C1 segment of cervical spinal cord (tissue), 14 donors: ENCODE measurements at regions not wholly inside any gene's neighbourhood (a gene's known extent, or its start where the extent isn't known, plus 50 kb on each side); places are given as distances from the start of the nearest gene placed in this dataset.

ENCODE experiments used
- DNase-seq, 14 donors: peaks; one replicate each; lab custom pipeline; 2025; lab: John Stamatoyannopoulos, UW

DNA sequence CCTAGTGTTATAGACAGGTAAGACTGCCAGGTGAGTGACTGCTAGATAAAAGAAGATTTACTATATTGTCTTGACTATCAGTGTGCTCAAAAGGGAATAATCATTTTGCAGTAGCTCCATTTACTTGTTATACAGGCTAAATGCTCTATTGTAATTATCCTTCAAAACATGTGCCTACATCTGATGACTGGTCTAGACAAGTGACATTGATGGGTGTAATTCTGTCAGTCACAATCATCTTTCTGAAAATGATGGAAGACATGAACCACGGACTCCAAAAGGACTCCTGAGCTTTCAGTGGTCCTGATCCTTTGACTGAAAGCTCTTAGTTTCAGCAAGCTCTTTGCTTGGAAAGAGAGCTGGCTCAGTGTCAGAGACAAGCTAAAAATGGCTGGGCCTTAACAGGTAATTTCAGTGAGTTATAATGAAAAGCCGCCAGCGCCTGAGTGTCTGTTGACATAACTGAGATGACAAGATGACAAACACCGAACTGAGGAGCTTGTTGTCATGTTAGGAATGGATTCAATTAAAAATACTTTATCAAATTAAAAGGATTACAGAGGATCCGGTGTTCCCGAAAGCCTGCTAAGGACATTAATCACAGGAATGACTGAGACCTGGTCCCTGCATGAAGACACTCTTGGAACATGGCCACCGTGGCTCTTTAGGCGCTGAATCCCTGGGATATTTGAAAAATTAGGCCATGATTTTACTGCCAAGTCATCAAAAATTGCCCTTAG lies 141.7 kb downstream of the CMPK2 start:
- no peak for DNase-seq

DNA sequence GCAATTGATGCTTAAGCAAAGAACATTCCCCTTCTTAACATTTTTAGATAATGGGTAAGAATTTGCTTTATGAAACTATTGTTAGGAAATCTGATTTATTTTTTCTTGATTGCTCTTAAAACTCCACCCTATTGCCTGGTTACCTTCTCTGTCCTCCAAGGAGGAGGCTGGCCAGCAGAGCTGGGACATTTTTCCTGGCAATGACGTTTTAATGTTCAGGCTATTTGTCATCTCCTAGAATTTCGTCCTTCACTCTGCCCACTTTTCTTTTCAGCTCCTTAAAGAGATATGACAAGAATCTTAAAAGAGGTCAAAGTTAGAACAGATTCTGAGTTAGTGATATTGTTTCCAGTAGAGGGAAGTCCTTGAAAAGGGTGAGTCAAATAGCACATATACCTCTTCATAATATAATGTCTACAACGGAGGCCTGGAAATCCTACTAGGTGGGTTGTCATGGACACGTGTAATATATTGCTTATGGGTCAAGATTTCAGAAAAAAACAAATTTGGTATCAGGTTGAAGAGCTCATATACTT lies 141.0 kb downstream of the CMPK2 start:
- no peak for DNase-seq

DNA sequence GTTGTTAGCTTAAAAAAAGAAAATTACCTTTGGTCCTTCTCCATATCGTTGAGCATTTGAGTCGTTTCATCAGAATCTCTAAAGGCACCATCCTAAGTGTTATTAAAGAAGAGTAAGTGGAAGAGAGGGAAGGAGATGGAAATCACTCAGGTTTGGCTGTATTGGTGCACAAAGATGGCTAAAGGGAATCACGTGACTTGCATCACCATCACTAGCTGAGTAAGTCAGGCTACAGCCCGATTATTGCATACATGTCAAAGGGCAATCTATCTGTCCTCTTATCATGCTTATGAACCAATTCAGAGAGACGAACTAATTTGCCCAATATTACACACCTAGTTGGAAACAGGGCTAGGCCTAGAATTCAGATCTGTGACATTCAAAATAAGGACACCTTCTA lies 137.6 kb downstream of the CMPK2 start:
- DNase-seq, result no peak

DNA sequence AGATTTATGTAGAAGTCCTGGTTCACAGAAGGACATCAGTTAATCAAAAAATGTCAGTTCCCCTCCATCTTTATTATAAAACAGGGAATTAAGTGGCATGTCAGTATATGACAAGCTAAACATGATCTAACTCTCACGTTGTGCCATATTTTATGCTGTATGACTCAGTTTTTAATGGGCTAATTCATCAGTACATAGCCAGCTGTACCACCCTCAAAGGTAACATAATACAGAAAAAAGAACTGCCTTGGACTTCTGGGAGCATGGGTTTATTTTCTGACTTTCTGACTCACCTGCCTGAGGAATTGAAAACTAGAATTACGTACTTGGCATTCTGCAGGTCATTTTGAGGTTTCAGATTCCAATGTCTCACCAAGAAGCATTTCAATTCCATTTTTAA lies 135.7 kb downstream of the CMPK2 start:
- no peak for DNase-seq

DNA sequence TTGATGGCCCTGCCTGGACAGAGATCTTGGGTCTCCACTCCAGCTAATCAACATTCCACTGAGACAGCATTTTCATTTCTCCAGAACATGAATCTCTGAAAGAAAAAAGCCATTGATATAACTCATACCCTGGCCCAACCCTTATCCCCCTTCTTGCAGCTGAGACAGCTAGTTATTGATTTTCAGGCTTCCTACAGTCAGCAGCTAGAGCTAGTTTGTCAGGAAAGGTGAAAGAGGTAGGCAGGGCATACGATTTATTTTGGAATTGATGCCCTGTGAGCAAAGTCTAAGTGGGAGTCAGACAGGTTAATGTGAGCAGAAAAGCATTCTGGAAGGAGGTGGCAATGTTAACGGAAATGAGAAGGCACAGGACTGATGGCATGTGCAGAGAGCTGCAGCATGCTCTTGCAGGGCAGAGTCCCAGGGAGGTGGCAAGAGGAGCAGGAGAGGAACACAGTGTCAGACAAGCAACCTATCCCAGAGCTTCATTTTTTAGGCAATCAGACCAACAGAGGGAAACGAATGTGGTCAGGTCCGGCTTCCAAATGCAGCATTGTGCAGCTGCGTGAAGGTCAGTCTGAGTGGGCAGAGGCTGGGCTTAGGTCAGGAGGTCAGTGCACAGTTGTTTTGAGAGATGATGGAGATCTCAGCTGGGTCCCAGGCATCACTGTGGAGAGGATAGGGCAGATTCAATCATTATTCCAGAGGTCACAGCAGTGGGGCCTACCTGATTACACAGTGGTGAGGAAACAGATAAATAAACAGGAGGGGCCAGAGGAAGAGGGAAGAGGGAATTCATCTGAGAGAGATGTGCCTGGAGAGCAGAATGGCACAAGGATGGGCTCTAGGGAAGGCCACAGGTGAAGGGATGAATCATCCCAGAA lies 134.8 kb downstream of the CMPK2 start:
- DNase-seq, result no peak

DNA sequence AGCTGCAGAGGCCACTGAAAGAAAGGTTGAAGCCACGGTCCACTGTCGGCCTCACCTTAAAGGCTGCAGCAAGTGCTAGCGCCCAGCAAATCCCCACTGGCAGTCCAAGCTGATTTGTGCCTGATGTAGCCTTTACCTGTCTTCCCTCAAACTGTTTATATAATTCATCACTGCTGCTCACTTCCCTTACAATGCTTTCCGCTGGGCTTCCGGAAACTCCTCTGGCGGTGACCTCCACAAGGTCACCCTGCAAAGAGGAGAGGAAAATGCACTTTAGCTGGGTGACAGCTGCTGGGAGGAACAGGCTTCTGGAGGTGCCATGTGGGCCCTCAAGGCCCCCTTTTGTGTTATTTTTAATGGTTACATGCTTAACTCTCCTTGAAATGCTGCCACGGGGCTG lies 126.2 kb downstream of the CMPK2 start:
- no peak for DNase-seq

DNA sequence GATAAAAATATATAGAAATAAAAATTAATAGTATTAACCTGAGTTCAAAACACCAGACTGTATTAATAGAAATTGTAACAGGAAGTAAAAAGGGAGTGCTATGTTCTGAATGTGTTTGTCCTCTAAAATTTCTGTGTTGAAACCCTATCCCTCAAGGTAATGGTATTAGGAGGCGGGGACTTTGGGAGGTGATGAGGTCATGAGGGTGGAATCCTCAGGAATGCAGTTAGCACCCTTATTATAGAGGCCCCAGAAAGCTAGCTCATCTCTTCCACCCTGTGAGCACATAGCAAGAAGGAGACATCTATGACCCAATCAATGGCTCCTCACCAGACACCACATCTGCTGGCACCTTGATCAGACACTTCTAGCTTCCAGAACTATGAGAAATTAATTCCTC lies 124.5 kb downstream of the CMPK2 start:
- no peak for DNase-seq

DNA sequence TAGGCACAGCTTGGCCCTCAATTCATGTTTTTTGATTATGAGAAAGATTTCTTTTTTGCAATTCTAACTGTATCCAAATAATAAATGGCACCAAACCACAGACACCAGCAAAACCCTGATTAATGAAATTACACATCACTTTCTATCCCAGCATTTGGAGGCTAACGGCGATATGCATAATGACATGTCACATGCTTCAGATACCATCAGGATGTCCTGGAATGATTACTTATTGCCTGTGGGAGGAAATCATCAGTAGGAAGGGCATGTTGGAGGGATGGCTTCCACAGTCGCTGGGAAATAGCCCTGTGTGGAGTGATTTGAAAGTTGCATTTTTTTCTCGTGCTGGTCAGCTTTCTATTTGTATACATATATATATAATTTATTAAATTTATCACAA lies 121.7 kb downstream of the CMPK2 start:
- DNase-seq, result no peak

DNA sequence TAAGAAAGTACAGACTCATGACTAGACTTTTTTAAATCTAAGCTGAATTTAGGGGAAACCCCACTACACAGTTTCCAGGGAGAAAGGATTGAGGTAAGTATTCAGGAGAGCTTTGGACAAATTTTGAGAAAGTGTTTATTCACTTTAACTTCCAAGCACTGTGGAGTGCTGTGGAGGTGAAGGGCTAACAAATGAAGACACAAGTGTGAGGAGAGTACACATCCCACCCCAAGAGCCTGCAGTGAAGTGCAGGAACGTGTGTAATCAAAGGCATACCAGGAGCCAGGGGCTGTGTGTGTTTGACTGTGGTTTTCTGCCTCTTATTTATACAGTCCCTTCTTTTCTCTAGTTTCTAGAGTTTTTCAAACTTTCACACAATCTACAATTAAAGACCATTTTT lies 118.3 kb downstream of the CMPK2 start:
- no peak for DNase-seq

DNA sequence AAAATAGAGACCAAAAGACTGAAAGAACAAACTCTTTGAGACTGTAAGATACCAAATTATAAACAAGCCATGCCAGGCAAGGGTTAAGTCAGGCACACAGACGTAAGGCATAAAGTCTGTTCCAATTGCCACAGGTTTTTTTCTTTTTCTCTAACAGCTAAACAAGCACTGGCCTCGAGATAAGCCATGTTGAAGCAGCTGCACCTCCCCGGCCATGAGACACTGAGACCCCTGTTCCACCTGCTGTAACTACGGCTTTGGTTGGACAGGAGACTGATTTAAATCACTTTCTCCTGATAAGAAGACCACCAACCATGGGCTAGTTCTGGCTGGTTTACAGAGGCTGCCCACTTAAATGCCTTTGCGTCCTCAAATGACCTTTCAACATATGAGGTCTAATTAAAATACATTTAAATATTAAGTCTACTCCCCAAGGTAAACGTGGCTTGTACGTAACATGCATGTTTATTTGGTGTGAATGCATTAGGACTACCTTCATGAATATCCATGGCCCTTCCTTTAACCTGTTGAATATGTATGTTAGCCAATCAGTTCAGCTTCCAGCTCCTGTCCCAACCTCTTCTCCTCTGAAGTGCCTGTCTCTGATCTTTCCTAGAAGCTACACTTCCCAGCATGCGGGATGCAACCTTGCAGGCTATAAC lies 117.2 kb downstream of the CMPK2 start:
- DNase-seq, result no peak

DNA sequence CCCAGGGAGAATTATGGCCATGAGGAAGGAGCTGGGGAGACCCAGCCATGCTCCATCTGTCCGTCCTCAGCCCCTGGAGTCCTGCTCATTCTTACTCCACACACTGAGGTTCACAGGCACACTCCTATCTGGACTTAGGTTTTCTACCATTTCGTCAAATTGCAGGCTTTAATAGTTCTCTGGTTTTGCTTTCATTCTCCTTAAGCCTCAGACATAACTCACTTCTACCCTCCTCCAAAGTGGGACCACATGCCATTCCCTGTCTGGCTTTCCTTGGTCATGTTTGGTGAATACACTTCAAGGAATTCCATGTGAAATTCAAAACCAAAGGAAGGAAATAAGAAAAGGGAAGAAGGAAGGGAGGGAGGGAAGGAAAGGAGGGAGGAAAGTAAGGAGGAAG lies 115.7 kb downstream of the CMPK2 start:
- DNase-seq, result no peak

DNA sequence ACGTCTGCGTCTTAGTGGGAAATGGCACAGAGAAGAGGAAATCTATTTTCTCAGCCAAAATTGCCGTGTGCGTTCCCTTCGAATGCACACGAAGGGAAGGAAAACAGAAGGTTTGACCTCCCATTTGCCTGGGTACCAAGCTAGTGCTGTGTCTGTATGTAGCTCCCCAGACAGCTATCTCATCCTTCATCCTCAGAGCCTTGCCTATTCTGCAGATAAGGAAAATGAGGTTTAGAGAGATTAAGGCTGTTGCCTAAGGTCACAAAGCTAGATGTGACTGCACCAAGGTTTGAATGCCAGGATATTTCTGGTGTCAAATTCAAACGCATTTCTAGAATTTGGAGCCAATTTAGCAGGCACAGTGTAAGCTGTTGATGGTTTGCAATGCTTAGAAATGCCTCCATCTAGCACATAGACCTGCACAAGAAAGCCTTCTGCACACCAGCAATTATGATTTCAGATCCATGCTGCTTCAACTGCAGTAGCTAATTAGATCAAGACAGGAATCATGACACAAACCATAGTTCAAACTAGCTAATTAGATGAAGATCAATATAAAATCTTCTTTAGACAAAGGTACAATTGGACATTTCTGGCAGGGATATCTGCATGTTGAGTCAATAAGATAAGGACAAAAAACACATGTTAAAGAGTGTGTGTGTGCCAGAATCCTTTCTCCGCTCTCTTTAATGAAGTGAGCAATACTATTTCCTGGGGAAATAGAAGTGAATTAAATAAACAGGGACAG lies 115.1 kb downstream of the CMPK2 start:
- DNase-seq, result no peak

DNA sequence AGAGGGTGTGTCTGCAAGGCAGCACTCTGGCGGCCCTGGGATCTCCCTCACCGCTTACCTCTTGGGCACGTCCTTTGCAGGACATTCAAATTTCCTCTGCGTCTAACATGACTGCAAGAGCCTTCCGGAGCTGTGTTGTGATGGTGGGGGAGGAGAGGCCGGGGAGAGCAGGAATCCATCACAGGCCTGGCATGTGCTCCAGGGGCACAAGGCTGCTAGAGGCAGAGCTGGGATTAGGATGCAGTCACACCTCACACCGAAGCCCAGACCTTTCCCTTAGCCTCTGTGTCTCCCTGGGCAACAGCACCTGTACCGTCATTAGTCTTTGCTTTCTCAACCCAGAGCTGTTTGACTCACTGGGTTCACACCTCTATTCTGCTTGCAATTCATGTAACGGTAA lies 111.3 kb downstream of the CMPK2 start:
- no peak for DNase-seq

DNA sequence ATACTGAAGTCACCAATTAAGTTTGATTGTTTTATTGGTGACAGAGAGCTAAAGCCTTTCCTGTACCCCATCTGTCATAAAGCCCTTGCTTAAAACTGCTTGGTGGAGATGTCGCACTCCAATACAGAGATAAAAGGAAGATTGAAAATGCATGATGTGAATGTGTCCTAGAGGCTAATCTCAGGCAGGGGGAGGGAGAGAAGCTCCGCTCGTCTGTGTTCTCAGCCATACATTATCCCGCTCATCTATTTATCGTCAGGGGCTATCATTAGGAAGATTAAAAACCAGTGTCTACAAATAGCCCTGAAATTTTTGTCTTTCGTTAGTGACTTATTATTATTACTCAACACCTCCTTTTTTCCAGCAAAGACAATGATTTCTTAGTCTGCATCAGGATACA lies 110.3 kb downstream of the CMPK2 start:
- DNase-seq, result no peak

DNA sequence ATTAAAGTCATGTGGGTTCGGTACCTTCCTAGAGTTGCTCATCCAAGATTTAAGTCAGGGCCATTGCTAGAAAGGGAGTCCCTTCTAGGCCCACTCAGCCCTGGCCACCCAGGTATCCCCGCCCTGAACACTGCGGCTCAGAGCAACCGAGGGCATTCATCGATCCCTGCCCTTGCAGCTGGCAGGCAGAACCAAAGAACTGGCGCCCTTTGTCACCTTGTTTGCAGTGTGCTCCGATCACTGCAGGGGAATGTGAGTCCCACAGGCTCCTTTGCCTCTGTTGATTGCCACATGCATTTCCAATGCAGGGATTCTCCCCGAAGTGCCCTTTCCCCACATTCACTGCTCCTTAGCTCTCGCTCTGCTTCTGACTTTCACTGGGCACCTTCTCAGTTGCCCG lies 108.5 kb downstream of the CMPK2 start:
- DNase-seq, result no peak

DNA sequence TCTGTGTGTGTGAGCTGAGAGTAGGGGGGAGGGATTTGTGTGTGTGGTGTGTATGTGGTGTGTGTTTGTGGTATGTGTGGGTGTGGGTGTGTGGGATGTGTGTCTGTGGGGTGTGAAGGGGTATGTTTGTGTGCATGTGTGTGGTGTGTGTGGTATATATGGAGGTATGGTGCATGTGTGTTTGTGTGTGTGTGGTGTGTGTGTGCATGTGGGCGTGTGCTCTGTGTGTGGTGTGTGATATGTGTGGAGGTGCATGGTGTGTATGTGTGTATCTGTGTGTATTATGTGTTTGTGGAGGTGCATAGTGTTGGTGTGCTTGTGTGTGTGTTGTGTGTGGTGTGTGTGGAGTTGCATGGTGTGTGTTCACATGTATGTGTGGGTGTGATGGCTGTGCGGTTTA lies 106.0 kb downstream of the CMPK2 start:
- DNase-seq, result no peak

DNA sequence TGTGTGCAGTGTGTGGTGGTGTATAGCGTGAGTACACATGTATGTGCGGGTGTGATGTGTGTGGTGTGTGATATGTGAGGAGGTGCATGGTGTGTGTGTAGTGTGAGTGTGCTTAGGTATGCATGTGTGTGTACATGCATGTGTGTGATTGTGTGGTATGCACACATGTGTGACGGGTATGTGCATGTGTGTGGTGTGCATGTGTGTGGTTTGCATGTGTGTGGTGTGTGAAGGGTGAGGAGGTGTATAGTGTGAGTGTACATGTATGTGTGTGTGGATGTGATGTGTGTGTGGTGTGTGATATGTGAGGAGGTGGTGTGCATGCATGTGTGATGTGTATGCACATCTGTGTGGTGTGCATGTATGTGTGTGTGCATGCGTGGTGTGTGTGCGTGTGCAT lies 105.6 kb downstream of the CMPK2 start:
- DNase-seq, result no peak

DNA sequence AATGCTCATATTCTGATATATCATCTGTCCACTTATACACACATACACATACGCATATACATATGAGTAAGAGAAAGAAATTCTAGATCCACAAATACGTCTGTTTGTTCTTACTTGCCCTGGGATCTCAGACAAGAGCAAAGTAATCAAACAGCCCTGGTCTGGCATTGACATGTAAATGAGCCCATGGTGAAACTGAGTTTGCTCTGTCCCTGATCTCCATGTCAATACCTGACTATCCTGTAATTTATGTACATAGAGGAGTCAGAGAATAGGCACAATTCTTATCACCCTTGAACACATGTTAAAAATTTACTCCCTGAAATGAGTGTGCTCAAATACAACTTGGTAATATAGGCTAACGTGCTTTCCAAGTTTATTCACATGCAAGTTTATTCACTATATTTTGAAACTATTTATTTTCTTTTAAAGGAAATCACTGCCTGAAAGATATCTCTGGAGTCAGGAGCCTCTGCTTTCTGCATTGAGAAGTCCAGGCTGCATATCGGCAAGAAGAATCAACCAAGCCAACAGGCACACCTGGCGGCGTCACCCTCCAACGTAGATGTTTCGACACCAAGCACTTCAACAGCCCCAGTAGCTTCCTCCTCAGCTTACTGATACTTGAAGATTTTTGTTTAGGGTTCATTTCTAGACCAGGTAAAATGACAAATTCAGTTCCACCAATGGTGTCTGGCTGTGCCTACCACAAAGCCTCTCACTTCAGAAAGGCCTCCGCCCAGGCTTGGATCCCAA lies 100.6 kb downstream of the CMPK2 start:
- no peak for DNase-seq

DNA sequence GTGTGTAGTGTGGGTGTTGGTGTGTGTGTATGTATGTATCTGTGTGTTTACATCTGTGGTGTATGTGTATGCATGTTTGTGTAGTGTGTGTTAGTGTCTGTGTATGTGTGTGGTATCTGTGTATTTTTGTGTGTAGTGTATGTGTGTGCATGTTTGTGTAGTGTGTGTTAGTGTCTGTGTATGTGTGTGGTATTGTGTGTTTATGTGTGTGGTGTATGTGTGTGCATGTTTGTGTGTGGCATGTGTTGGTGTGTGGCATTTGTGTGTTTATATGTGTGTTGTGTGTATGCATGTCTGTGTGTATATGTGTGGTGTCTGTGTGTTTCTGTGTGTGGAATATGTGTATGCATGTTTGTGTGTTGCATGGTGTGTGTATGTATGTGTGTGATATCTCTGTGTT lies 96.4 kb downstream of the CMPK2 start:
- no peak for DNase-seq

DNA sequence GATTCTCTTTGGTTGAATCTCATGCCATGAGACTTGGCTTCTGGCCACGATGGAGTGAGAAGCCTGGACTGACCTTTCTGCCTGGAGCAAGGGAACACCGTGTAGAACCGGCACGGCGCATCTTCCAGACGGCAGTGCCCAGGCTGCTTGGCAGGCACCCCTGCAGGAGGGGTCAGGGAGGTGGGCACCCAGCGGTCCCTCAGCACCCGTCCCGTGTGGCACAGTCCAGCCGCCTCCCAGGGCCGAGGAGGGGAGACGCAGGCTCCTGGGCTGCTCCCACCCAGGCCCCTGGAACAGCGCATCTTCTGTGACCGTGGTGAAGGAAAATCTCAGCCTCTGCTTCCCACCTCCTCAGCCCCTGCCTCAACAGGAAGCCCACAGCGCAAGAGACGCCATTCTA lies 95.7 kb downstream of the CMPK2 start:
- no peak for DNase-seq
